OCI-LY3 (cell line): ENCODE measurements at regions not wholly inside any gene's neighbourhood (a gene's known extent, or its start where the extent isn't known, plus 50 kb on each side); places are given as distances from the start of the nearest gene placed in this dataset.

Experiments used
- CTCF ChIP-seq: fragments of 200-600, 300-600 bp; sonication (generic); IDR thresholded peaks from 2 replicates; pipeline ENCODE4 v1.5.1; 2014; ENCODE audit warnings: antibody characterized with exemption, low read length, low read depth
- EZH2phosphoT487 ChIP-seq: fragments of 200-600 bp; shearing (Covaris generic); IDR thresholded peaks from 2 replicates; pipeline ENCODE4 v1.6.1; 2018; ENCODE audit warnings: antibody characterized with exemption, mixed run types, low read depth

GRCh38 chr4:117429061-117429460 is 343.7 kb upstream of the TRAM1L1 start:
- no peak for TF ChIP-seq CTCF
- no peak for TF ChIP-seq EZH2phosphoT487
